Transverse colon (tissue), 4 donors: ENCODE measurements at regions not wholly inside any gene's neighbourhood (a gene's known extent, or its start where the extent isn't known, plus 50 kb on each side); places are given as distances from the start of the nearest gene placed in this dataset.

Source experiments
- CTCF ChIP-seq, 5 experiments: fragments of 200-600 bp in 3 of 5; fragments of 450-650 bp in 2 of 5; sonication (generic) in 3 of 5; IDR thresholded peaks; 1 replicate in 2 of 5; 2 replicates in 3 of 5; pipeline ENCODE4 v1.5.1; 2016 to 2017; ENCODE audit warnings: antibody characterized with exemption in 5 of 5, inconsistent platforms in 3 of 5, mild to moderate bottlenecking in 2 of 5, moderate library complexity in 1 of 5
- EP300 ChIP-seq: sonication (generic); formaldehyde crosslinking; IDR thresholded peaks from one replicate; pipeline ENCODE4 v1.6.1; 2017; ENCODE audit warnings: antibody characterized with exemption, low read depth
- POLR2A ChIP-seq: fragments of 450-650 bp; IDR thresholded peaks from one replicate; pipeline ENCODE4 v1.6.1; 2016; ENCODE audit warnings: antibody characterized with exemption, mild to moderate bottlenecking, moderate library complexity
- POLR2AphosphoS5 ChIP-seq, 3 donors: sonication (generic); formaldehyde crosslinking; IDR thresholded peaks; one replicate each; pipeline ENCODE4 v1.6.1; 2016; ENCODE audit warnings: antibody characterized with exemption in 3 of 3

- no peak for TF ChIP-seq POLR2A
- no peak for TF ChIP-seq CTCF (IDR thresholded peaks at IDR 0.05)
- TF ChIP-seq POLR2AphosphoS5 (IDR thresholded peaks at IDR 0.05): no peak
- TF ChIP-seq EP300: no peak
Observed at GRCh38 chr2:56500317-56500716, 316.5 kb downstream of the CCDC85A start.
